NCI-H146 treated with DMSO at 0.1 percent for 48 hours (cell line): ENCODE measurements at regions not wholly inside any gene's neighbourhood (a gene's known extent, or its start where the extent isn't known, plus 50 kb on each side); places are given as distances from the start of the nearest gene placed in this dataset.

Experiments
- DNase-seq: peaks from one replicate; lab custom pipeline; 2025; ENCODE audit not compliant: unreplicated experiment; lab: John Stamatoyannopoulos, UW

DNA sequence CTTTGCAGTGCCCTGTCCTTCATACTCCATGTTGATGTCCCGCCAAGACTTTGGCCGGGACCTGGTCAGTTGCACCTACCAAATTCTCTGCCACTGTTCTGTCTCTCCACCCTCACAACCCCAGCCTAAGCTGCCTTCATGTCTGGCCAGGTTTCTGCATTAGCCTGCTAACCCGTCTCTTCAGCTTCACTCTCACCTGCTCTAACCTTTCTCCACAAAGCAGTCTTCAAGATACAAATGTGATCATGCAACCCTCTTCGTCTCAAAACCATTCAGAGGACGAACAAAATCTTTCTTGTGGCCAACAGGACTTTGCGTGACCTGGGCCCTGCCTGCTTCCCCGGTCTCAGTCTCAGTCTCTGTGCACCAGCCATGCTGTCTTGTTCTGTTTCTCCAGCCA lies 148.2 kb downstream of the WSCD1 start:
- no peak for DNase-seq

DNA sequence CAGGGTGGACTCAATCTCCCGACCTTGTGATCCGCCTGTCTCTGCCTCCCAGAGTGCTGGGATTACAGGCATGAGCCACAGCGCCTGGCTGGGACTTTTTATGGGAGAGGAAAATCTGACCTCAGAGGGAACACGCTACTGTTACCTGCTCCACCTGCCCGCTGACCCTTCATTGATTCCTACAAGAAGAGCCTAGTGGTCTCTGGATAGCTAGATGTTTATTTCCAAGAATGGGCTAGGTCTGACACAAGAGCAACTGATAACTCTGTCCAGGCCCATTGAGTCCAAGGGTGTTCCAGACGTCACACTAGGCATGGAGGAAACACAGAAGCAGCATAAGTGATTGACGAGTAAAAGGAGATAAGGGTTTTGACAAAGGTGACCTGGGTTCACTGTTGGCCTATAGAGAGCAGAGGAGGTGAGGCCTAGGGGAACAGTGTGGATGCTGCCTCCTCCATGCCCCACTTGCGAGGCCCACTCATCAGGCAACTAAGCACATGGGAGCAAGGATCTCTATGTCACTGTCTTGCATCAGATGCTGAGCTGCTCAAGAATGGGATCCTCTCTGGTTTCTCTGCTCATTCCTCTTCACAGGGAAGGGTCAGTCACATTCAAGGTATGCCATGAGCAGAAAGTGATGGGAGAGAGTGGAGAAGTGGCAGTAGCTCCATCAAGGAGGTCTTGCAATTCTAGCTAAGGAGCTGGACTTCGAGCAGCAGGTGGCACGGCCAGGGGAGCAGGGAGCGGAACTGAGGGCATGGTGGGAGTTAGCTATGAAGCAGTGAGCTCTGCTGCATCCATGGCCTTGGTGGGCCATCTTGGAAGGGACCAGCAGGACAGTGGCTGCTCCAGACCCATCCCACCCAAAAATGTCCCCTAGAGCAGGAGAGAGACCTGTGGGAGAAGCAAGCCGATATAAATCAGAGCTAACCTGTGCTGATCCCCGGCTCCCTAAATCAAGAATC lies 145.2 kb downstream of the WSCD1 start:
- DNase-seq = no peak

DNA sequence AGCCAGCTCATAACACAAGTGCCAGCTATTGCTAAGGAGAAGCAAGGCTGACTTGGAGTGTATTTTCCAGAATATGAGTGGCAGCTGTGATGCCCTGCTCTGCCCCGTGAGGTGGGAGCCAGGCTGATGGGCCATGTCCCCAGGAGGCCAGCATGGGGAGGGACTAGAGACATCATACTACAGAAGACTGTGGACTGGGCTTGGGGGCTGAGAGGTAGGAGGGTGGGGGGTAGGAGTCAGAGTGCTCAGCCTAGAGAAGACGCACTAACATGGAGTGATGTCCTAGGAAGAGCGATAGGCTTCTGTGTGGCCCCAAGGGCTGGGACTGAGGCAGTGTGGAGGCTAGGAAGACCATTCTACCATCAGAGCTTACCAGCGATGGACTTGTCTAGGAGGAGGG lies 143.7 kb downstream of the WSCD1 start:
- no peak for DNase-seq

DNA sequence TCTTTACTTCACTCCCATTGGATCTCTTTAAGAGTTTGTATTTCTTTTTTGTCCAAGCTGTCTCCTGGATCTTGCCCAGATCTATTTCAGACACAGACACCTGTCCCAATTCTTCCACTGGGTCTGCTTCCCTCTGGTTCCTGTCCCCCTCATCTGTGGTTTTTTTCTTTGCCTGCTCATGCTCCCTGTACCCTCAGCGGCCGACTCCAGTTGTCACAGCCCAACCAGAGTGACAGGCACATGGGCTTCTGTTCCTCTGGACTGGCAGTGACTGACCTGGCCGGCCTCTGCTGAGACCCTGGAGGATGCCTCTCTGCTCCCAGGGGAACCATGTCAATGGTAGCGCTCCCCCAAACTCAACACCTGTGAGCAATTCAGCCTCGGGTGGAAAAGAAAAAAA lies 142.6 kb downstream of the WSCD1 start:
- DNase-seq = no peak

DNA sequence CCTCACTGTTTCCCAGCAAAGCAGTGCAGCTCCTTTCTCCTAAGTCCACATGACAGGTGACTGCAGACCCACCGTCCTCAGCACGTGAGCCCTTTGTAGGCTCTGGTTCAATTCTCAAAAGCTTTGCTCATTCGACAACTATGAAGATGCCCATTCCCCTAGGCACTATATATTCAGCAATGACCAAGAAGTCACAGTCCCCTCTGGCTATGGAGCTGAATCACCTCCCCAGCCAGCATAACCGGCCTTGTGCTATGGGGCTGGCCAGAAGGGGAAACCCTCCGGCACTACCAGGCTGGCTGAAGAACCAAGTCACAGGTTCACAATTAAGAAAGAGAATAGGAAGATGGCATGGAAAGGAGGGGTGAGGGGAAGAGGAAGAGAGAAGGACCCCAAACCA lies 139.7 kb downstream of the WSCD1 start:
- DNase-seq = no peak

DNA sequence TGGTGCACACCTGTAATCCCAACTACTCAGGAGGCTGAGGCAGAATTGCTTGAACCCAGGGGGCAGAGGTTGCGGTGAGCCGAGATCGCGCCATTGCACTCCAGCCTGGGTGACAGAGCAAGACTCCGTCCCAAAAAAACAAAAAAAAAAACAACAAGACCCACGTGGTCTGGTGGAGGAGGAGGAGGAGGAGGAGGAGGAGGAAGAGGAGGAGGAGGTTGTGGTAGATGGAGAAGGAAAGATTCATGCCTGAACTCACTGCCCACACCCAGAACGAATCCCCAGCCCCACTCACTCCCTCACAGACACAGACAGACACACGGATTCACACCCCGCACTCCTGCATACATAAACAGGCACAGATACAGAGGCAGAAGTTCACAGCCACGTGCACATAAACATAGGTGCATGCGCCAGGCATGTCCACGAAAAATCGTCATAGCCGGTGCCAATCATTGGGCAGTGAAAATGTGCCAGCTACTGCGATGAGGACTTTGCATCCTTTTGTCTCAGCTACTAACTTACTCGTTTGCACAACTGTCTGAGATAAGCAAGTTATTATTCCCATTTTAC lies 138.5 kb downstream of the WSCD1 start:
- DNase-seq = no peak

DNA sequence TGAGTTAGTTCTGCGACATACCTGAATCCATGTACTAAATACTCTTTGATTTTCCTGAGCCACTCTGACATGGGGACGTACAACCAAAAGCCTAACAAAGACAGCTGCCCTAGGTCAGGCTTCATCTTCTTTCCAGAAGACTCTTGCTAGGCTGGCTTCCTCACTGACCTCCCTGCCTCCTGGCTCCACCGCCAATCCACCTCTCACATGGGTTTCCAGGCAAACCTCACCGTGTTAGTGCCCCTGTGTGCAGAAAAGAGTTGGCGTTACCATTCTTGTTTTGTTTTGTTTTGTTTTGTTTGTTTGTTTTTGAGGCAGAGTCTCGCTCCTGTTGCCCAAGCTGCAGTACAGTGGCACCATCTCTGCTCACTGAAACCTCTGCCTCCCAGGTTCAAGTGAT lies 135.3 kb downstream of the WSCD1 start:
- no peak for DNase-seq

DNA sequence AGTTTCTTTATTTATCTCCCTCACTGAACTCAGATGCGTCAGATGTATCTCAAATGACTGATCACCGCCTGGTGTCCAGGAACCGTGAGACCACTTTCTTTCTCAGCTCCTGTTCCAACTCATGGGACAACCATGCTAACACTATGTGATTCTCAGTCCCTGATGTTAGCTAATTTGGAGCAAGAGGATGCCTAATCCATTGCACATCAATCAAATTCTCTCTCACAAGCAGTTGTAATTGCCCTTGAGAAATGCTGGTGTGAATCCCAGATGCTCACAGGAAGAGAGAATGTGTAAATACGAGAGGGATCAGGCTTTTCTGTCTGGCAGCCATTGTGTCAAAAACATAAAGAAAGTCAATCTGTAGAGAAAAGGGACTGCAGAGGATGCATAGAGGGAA lies 134.9 kb downstream of the WSCD1 start:
- no peak for DNase-seq

DNA sequence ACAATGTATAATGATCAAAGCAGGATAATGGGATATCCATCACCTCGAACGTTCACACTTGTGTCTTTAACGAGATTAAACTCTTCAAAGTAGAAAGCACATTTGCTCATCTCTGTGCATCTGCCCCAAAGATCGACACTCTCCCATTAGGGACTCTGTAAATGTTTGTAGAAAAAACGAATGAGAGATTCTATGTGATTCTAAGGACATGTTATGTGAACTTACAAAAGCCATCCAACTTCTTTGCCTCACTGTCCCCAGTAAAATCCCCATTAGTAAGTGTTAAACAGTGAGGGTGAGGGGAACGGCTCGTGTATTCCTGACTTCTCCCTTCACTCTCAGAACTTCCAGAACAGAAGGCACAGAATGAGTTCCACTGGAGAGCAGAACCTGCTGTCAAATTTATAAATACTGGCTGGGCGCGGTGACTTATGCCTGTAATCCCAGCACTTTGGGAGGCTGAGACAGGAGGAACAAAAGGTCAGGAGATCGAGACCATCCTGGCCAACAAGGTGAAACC lies 134.1 kb downstream of the WSCD1 start:
- no peak for DNase-seq

DNA sequence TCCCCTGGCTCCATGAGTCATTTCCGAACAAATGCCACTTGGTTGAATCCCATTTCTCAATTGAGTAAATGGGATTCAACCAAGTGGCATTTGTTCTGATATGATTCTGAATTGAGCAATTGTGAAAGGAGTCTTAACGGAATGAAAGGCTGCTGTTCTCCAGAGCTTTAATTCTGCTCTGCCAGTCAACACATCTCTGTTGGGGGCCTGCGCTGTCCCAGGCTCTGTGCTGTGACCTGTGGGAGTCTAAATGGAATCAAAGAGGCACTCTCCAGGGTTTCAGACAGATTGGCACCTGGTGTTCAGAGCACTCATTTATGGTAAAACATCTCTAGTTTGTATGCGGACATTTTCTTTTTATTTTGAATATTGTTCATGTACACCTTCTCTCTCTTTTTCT lies 126.2 kb downstream of the WSCD1 start:
- no peak for DNase-seq

DNA sequence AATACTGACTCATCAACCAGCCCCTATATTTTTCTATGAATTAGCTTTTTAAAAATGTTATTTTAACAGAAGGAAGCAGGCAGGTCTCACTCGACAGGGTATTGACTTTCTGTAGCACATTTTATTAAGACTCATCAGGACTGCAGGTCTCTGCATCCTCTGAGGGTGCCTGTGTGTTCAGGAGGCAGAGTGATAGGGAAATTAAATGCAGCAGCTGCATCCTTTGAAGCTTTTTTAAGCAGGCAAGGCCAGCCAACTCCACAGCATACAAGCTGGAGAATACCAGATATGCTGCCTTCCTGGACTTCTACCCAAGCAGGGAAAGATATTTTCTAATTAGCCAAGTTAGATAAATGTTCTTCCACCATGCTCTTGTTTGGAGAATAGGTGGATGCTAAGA lies 124.9 kb downstream of the WSCD1 start:
- peak; percentile 5 for DNase-seq

DNA sequence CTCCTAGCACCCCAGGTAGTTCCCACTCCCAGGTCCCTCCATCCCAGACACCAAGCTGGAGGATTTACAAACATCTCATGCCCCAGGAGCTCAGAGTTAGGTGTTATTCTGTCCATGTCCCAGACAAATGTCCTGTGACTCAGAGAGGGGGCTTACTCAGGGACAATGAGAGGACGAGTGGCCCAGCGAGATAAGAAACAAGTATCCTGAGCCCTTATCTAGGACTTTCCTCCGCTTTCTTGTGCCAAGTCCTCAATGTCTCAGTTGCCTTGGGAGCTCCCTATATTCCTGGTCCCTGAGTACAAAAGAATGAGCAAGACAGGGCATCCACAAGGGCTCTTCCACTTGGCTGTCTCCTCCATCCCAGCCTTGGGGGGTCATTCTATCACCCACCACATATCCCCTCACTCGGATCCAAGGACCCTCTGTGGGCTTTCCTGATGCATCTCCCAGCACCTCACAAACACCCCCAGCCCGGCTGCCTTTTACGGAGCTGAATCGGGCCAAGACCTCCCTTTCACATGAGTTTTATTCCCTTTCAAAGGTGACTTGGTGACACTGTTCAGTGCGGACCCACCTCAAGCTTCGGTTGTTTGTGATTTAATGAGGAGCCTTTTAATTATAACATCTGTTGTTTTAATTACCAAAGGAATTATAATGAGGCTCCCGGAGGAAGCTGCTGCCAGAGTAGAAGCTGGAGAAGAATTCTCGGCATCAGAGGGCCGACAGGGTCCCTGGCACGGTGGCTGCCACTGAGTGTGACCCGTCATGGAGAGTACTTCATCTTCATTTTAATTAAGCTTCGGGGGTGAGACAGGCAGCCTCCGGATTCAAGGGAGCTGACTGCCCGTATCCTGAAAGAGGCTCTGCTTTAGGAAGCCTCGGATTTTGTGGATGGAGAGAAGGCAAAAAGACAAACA lies 121.5 kb downstream of the WSCD1 start:
- DNase-seq = no peak

DNA sequence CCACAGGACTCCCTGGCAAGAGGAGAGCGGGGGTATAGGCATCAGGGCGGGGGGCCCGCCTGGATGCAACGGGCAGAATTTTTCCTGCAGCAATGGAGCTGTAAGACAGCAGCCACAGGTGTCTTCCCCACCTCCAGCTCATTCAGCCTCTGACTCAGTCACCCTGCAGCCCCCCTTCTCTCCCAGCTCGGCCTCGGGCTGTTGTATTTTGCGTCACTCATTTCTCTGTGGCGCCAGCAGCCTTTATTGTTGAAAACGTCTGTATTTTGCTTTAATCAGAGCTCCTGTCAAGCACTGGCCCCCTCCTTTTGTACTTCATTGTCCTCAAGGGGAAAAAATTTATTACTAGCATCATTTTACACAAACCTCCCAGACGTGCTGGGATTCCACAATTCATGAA lies 117.7 kb downstream of the WSCD1 start:
- peak; percentile 14 for DNase-seq

DNA sequence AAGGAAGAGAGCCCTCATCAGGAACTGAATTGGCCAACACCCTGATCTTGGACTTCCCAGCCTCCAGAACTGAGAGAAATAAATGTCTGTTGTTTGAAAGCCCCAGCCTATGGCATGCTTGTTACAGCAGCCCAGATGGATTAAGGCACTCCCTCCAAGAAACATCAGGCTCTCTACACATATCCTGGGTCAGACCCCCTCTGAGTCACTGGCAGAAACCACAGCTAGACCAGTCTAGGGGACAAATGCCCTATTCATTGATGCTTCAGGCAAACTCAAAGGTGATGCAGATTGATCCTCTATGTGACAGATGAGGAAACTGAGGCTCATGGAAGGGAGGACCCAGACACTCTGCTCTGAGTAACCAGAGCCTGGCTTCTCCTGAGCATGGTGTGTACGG lies 116.8 kb downstream of the WSCD1 start:
- DNase-seq = no peak

DNA sequence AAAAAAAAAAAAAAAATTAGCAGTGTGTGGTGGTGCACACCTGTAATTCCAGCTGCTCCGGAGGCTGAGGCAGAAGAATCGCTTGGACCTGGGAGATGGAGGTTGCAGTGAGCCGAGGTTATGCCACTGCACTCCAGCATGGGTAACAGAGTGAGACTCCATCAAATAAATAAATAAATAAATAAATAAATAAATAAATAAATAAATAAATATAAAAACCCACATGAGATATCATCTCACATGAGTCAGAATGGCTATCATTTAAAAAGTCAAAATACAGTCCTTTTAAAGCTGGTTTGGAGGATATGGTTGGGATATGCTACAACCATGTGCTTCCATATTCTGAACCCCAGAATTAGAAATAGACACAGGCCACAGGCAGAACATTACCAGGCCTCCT lies 114.3 kb downstream of the WSCD1 start:
- DNase-seq = no peak

DNA sequence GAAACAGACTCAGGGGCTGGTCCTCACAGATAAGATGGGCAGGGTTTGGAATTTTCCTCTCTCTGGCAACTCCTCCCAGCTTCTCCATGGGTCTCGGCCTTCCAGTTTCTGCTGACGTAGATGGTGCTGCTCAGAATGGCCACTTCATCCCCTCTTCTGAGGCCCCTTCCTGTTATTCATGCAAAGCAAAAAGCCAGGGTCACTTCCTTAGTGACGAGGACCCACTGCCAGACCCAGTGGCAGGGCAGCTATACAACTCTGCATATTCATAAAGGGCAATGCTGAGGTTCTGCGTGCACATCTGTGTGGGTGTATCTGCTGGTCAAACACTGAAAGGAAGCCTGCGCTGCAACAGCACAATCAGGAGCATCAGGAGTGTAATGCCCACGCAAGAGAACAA lies 108.8 kb downstream of the WSCD1 start:
- no peak for DNase-seq

DNA sequence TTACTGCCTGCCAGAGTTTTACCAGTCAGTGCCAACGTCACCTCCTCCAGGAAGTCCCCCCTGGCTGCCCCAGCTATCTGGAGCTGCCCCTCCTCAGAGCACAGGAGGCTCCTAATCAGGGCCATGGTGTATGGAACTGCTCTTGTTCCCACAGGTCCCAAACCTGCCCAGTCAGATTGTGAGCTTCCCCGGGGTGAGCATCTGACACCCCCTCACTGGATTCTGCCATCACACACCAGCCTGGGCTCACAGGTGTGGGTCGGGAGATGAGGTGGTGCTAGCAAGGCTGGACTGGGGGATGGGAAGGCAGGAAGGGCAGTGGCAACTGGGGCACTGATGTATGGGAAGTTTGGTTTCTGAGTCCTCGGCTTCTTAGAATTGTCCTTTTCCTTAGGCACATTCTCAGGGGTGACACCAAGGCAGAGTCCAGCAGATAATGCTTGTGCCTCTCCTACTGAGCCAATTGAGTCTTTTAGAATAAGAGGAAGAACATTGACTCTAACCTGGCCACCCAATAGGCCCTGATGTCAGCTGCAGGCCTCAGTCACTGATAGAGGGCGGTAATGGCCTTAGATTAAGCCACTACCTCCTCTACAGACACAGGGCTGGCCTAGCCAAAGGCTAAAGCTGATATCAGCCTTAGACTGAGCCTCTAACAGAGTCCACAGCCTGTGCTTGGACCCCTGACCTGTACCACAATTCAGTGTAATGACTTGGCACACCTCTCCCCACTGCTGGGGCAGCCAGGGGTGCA lies 107.9 kb downstream of the WSCD1 start:
- no peak for DNase-seq
